Heart left ventricle (tissue), 13 donors: ENCODE measurements at regions not wholly inside any gene's neighbourhood (a gene's known extent, or its start where the extent isn't known, plus 50 kb on each side); places are given as distances from the start of the nearest gene placed in this dataset.

Source experiments
- CTCF ChIP-seq, 12 donors: fragments of 200-600 bp; sonication (generic) in 4 of 12; IDR thresholded peaks; one replicate each; pipeline versions ENCODE4 v1.5.0 to v1.8.0; 2018 to 2022; ENCODE audit warnings: antibody characterized with exemption in 12 of 12, mild to moderate bottlenecking in 5 of 12
- POLR2A ChIP-seq, 2 donors: fragments of 450-650 bp; IDR thresholded peaks; one replicate each; pipeline ENCODE4 v1.6.1; 2017; ENCODE audit warnings: antibody characterized with exemption in 2 of 2, mild to moderate bottlenecking in 2 of 2, moderate library complexity in 2 of 2
- donor health status: ischemic (EF 13 %, LVEDD 7.1; RV severe dilation, severe dysfunction).
- donor health status: DM: no; HTN: yes; CAD: no.
- donor health status: DM: no; HTN: no; CAD: no.
- donor health status: ischemic (EF 25% LVEDD 6.9; RV normal size, moderate dysfunction).
- donor health status: ischemic (EF 25% LVEDD 5.7; RV mildly dilated, moderate dysfunction).
- donor health status: ischemic (EF 35%, LVEDD 5.7; RV mildly dilated, moderate dysfunction).
- donor health status: nonischemic (EF 11% LVEDD 7.7; RV severe dilation, severe dysfunction).
- donor health status: DM: yes; HTN: yes; CAD: no.
- donor health status: PGD.
- donor health status: ischemic (EF 29% LVEDD 5.4; RV normal size, mild dysfunction).
- donor health status: nonischemic (EF 23%, LVEDD 6.1; RV moderate dilation, normal function).

- TF ChIP-seq CTCF (IDR thresholded peaks at IDR 0.05) (no peak), POLR2A (IDR thresholded peaks at IDR 0.05) (no peak)
These were observed 124.5 kb upstream of the TMEM45B start for GRCh38 chr11:129691142-129691541.
